ENCODE measurements at regions not wholly inside any gene's neighbourhood (a gene's known extent, or its start where the extent isn't known, plus 50 kb on each side); places are given as distances from the start of the nearest gene placed in this dataset.

GRCh38 chr7:46202379-46202778 lies 281.3 kb upstream of the IGFBP3 start (continued):
- no peak for TF ChIP-seq AFF4 (CRISPR knock-in tag; IDR thresholded peaks at IDR 0.05; ENCODE audit: borderline replicate concordance)
- no peak for TF ChIP-seq GRHL2 (CRISPR knock-in tag; IDR thresholded peaks at IDR 0.05; ENCODE audit: insufficient replicate concordance, severe bottlenecking)

GRCh38 chr7:46201961-46202360 lies 280.9 kb upstream of the IGFBP3 start:
- H3K4me1 Mint-ChIP-seq, result no peaks in the 10 kb centered on the region; the same call in 1 of the 2 replicates
- no peaks in the 10 kb centered on the region for H3K27me3 Mint-ChIP-seq (ENCODE audit: low read depth)
- TF ChIP-seq ERG (CRISPR knock-in tag; IDR thresholded peaks at IDR 0.05) (no peak), NFATC4 (CRISPR knock-in tag; IDR thresholded peaks at IDR 0.05) (no peak), CBFB (CRISPR knock-in tag; IDR thresholded peaks at IDR 0.05; ENCODE audit: low read depth) (no peak), FOXJ3 (CRISPR knock-in tag; IDR thresholded peaks at IDR 0.05; ENCODE audit: borderline replicate concordance) (no peak), NFE2L1 (CRISPR knock-in tag; IDR thresholded peaks at IDR 0.05) (no peak), NR2C2 (CRISPR knock-in tag; IDR thresholded peaks at IDR 0.05) (no peak), ZMAT4 (CRISPR knock-in tag; IDR thresholded peaks at IDR 0.05) (no peak), MYBL2 (CRISPR knock-in tag; IDR thresholded peaks at IDR 0.05) (no peak), PRDM15 (CRISPR knock-in tag; IDR thresholded peaks at IDR 0.05) (no peak), ZBTB21 (CRISPR knock-in tag; IDR thresholded peaks at IDR 0.05; ENCODE audit: borderline replicate concordance) (no peak)
- H3K27ac Mint-ChIP-seq, result no peak overlapping the region
- ChIA-PET POLR2A (no interaction called here), CTCF (no interaction called here)
- no peak overlapping the region for H3K4me3 Mint-ChIP-seq
- H3K36me3 Mint-ChIP-seq, result no peaks in the 10 kb centered on the region
- H3K9me3 Mint-ChIP-seq, result no peaks in the 10 kb centered on the region
- ATAC-seq (no peak), DNase-seq (ENCODE audit: low spot score) (no peak)

GRCh38 chr7:46198701-46199100 lies 277.6 kb upstream of the IGFBP3 start:
- no peaks in the 10 kb centered on the region for H3K27me3 Mint-ChIP-seq (ENCODE audit: low read depth)
- no peaks in the 10 kb centered on the region for H3K36me3 Mint-ChIP-seq
- DNase-seq (ENCODE audit: low spot score) (no peak), ATAC-seq (no peak)
- H3K4me3 Mint-ChIP-seq, result no peak overlapping the region
- CTCF ChIA-PET, result no interaction called here
- H3K4me1 Mint-ChIP-seq, result no peaks in the 10 kb centered on the region
- POLR2A ChIA-PET, result no interaction called here
- H3K9me3 Mint-ChIP-seq, result peaks cover 6% of the 10 kb centered on the region; the same call in 1 of the 2 replicates
- no peak overlapping the region for H3K27ac Mint-ChIP-seq
- TF ChIP-seq NFATC4 (CRISPR knock-in tag; IDR thresholded peaks at IDR 0.05) (no peak), HMGXB4 (CRISPR knock-in tag; IDR thresholded peaks at IDR 0.05) (no peak), ZNF671 (CRISPR knock-in tag; IDR thresholded peaks at IDR 0.05) (no peak), TCF7 (CRISPR knock-in tag; IDR thresholded peaks at IDR 0.05; ENCODE audit: low read depth) (no peak), ATF3 (CRISPR knock-in tag; conservative IDR thresholded peaks at IDR 0.05) (no peak), E2F5 (CRISPR knock-in tag; IDR thresholded peaks at IDR 0.05) (no peak), EMX1 (CRISPR knock-in tag; IDR thresholded peaks at IDR 0.05) (no peak), SMAD4 (CRISPR knock-in tag; IDR thresholded peaks at IDR 0.05) (no peak), ELF4 (CRISPR knock-in tag; IDR thresholded peaks at IDR 0.05; ENCODE audit: low read depth) (no peak), ATF2 (CRISPR knock-in tag; IDR thresholded peaks at IDR 0.05; ENCODE audit: borderline replicate concordance, low read depth) (no peak)
